CD8-positive, alpha-beta memory T cell (primary cell): ENCODE measurements at regions not wholly inside any gene's neighbourhood (a gene's known extent, or its start where the extent isn't known, plus 50 kb on each side); places are given as distances from the start of the nearest gene placed in this dataset.
"Not testable (repeated sequence)": the region's sequence is repeated elsewhere in the genome, so short reads cannot be mapped to it uniquely, and the experiment has no call there.

ENCODE experiments used
- CTCF ChIA-PET: fragments of 350-600 bp; sonication (Branson Sonifier 250); formaldehyde crosslinking; loops from one replicate; lab custom pipeline; 2021; ENCODE audit warnings: antibody characterized with exemption; lab: Charles Lee
- POLR2A ChIA-PET: fragments of 350-600 bp; sonication (Branson Sonifier 250); formaldehyde crosslinking; loops from one replicate; lab custom pipeline; 2021; ENCODE audit warnings: antibody characterized with exemption; lab: Charles Lee
- DNase-seq, 5 donors: peaks; one replicate each; pipeline versions ENCODE4 v3.0.0 to v3.0.0-alpha.2; 2020 to 2022; ENCODE audit warnings: mixed read lengths in 1 of 5
- H3K27ac ChIP-seq: one replicate; pipeline ENCODE4 v1.7.0; 2013; ENCODE audit warnings: low read depth, mild to moderate bottlenecking, low read length, moderate library complexity
- H3K27me3 ChIP-seq: 2 replicates; pipeline ENCODE4 v1.7.0; 2013; ENCODE audit warnings: low read length, mild to moderate bottlenecking; ENCODE audit not compliant: insufficient read depth, poor library complexity, severe bottlenecking
- H3K36me3 ChIP-seq: 2 replicates; pipeline ENCODE4 v1.7.0; 2013; ENCODE audit warnings: mild to moderate bottlenecking, low read length, moderate library complexity; ENCODE audit not compliant: insufficient read depth
- H3K4me1 ChIP-seq: 2 replicates; pipeline ENCODE4 v1.7.0; 2013; ENCODE audit warnings: mild to moderate bottlenecking, low read length, moderate library complexity; ENCODE audit not compliant: insufficient read depth
- H3K4me3 ChIP-seq: 2 replicates; pipeline ENCODE4 v1.7.0; 2013; ENCODE audit warnings: mild to moderate bottlenecking, low read length
- H3K9me3 ChIP-seq: 2 replicates; pipeline ENCODE4 v1.7.0; 2013; ENCODE audit warnings: mild to moderate bottlenecking, low read length
- H3K27ac Mint-ChIP-seq, 8 donors: one replicate each; pipeline ENCODE4 v1.8.0; 2020 to 2021; ENCODE audit warnings: mixed read lengths in 8 of 8, mild to moderate bottlenecking in 6 of 8, inconsistent platforms in 3 of 8, moderate library complexity in 3 of 8
- H3K27me3 Mint-ChIP-seq, 2 donors: one replicate each; pipeline ENCODE4 v1.8.0; 2020 to 2021; ENCODE audit warnings: mixed read lengths in 2 of 2, mild to moderate bottlenecking in 1 of 2, moderate library complexity in 1 of 2
- H3K36me3 Mint-ChIP-seq, 3 donors: one replicate each; pipeline ENCODE4 v1.8.0; 2020 to 2021; ENCODE audit warnings: mixed read lengths in 3 of 3, inconsistent platforms in 1 of 3, mild to moderate bottlenecking in 1 of 3
- H3K4me1 Mint-ChIP-seq, 3 donors: one replicate each; pipeline ENCODE4 v1.8.0; 2020 to 2021; ENCODE audit warnings: mixed read lengths in 3 of 3, inconsistent platforms in 1 of 3, mild to moderate bottlenecking in 1 of 3
- H3K4me3 Mint-ChIP-seq, 7 donors: one replicate each; pipeline ENCODE4 v1.8.0; 2020 to 2021; ENCODE audit warnings: mixed read lengths in 7 of 7, mild to moderate bottlenecking in 6 of 7, moderate library complexity in 4 of 7, inconsistent platforms in 2 of 7
- H3K9me3 Mint-ChIP-seq, 5 donors: one replicate each; pipeline ENCODE4 v1.8.0; 2020 to 2022; ENCODE audit warnings: mixed read lengths in 5 of 5, mild to moderate bottlenecking in 3 of 5, moderate library complexity in 2 of 5, inconsistent platforms in 1 of 5

GRCh38 chr15:58313810-58314592, 117.8 kb upstream of the LIPC start:
- H3K27me3 Mint-ChIP-seq: no peaks in the 10 kb centered on the region
- ChIA-PET CTCF (no interaction called here), POLR2A (no interaction called here)
- Histone ChIP-seq H3K9me3 (no peaks in the 10 kb centered on the region), H3K4me1 (peaks cover 30% of the 10 kb centered on the region), H3K27ac (no peak overlapping the region), H3K36me3 (no peaks in the 10 kb centered on the region), H3K4me3 (no peak overlapping the region), H3K27me3 (no peaks in the 10 kb centered on the region)
- DNase-seq: no peak
- no peaks in the 10 kb centered on the region for H3K36me3 Mint-ChIP-seq
- peak overlapping the region in 6 of 7 donors; percentile 10 to 73 (median 66) for H3K4me3 Mint-ChIP-seq
- no peaks in the 10 kb centered on the region for H3K9me3 Mint-ChIP-seq
- peaks cover 34 to 41% (median 36%) of the 10 kb centered on the region in 3 donors for H3K4me1 Mint-ChIP-seq
- H3K27ac Mint-ChIP-seq: peak overlapping the region; percentile 73 to 97 (median 90)

- no peak overlapping the region for H3K4me3 ChIP-seq
- Mint-ChIP-seq H3K4me1 (peaks cover 34 to 41% (median 36%) of the 10 kb centered on the region in 3 donors), H3K9me3 (no peaks in the 10 kb centered on the region), H3K27ac (peak overlapping the region; percentile 73 to 97 (median 90)), H3K27me3 (no peaks in the 10 kb centered on the region), H3K4me3 (peak overlapping the region in 6 of 7 donors; percentile 38 to 73 (median 66)), H3K36me3 (no peaks in the 10 kb centered on the region)
- no peaks in the 10 kb centered on the region for H3K27me3 ChIP-seq
- H3K27ac ChIP-seq: peak overlapping the region; percentile 21
- CTCF ChIA-PET: no interaction called here
- peak in 2 of 5 donors; percentile 5 to 33 for DNase-seq
- no peaks in the 10 kb centered on the region for H3K9me3 ChIP-seq
- H3K36me3 ChIP-seq: no peaks in the 10 kb centered on the region
- POLR2A ChIA-PET: no interaction called here
- H3K4me1 ChIP-seq: peaks cover 30% of the 10 kb centered on the region
These were observed 117.1 kb upstream of the LIPC start for GRCh38 chr15:58314593-58315216.

GRCh38 chr15:58318517-58318916, 113.3 kb upstream of the LIPC start:
- CTCF ChIA-PET: no interaction called here

GRCh38 chr15:58321034-58321433, 110.8 kb upstream of the LIPC start:
- no peak overlapping the region for H3K27ac Mint-ChIP-seq
- Histone ChIP-seq H3K27ac (no peak overlapping the region), H3K4me3 (no peak overlapping the region), H3K4me1 (no peaks in the 10 kb centered on the region), H3K36me3 (no peaks in the 10 kb centered on the region), H3K9me3 (no peaks in the 10 kb centered on the region), H3K27me3 (no peaks in the 10 kb centered on the region)
- H3K9me3 Mint-ChIP-seq: no peaks in the 10 kb centered on the region
- ChIA-PET POLR2A (no interaction called here), CTCF (no interaction called here)
- H3K36me3 Mint-ChIP-seq: peaks cover 0 to 4% (median 0%) of the 10 kb centered on the region in 3 donors
- H3K27me3 Mint-ChIP-seq: peaks cover 1 to 3% of the 10 kb centered on the region in 2 donors
- DNase-seq: no peak
- H3K4me1 Mint-ChIP-seq: peaks cover 1 to 3% (median 2%) of the 10 kb centered on the region in 3 donors
- H3K4me3 Mint-ChIP-seq: no peak overlapping the region

More at GRCh38 chr15:58318517-58318916, 113.3 kb upstream of the LIPC start:
- no peaks in the 10 kb centered on the region for H3K27me3 Mint-ChIP-seq
- H3K36me3 ChIP-seq: no peaks in the 10 kb centered on the region
- H3K4me3 ChIP-seq: no peak overlapping the region
- no peak overlapping the region for H3K4me3 Mint-ChIP-seq
- no peaks in the 10 kb centered on the region for H3K27me3 ChIP-seq
- H3K36me3 Mint-ChIP-seq: peaks cover 0 to 4% (median 0%) of the 10 kb centered on the region in 3 donors
- POLR2A ChIA-PET: no interaction called here
- no peaks in the 10 kb centered on the region for H3K9me3 ChIP-seq
- peaks cover 25 to 28% (median 27%) of the 10 kb centered on the region in 3 donors for H3K4me1 Mint-ChIP-seq
- peak overlapping the region in 1 of 8 donors; percentile 56 for H3K27ac Mint-ChIP-seq
- H3K4me1 ChIP-seq: peaks cover 20% of the 10 kb centered on the region
- no peak for DNase-seq
- H3K9me3 Mint-ChIP-seq: no peaks in the 10 kb centered on the region
- no peak overlapping the region for H3K27ac ChIP-seq

GRCh38 chr15:58322253-58322652, 109.5 kb upstream of the LIPC start:
- no peak for DNase-seq
- ChIA-PET CTCF (no interaction called here), POLR2A (interaction anchor here (0.6 kb wide), 1 partner anchor 125 kb away, joined by 3 read pairs; no protein-coding TSS in a partner anchor)
- Histone ChIP-seq H3K36me3 (no peaks in the 10 kb centered on the region), H3K4me3 (no peak overlapping the region), H3K27ac (no peak overlapping the region), H3K4me1 (no peaks in the 10 kb centered on the region), H3K9me3 (no peaks in the 10 kb centered on the region), H3K27me3 (no peaks in the 10 kb centered on the region)
- Mint-ChIP-seq H3K9me3 (no peaks in the 10 kb centered on the region), H3K4me1 (no peaks in the 10 kb centered on the region), H3K27ac (no peak overlapping the region), H3K27me3 (peaks cover 1 to 12% of the 10 kb centered on the region in 2 donors), H3K4me3 (no peak overlapping the region), H3K36me3 (peaks cover 0 to 14% (median 0%) of the 10 kb centered on the region in 3 donors)

- H3K4me1 ChIP-seq, DNase-seq, H3K27ac Mint-ChIP-seq, H3K4me3 ChIP-seq, H3K36me3 ChIP-seq, H3K9me3 Mint-ChIP-seq, H3K27me3 ChIP-seq, H3K9me3 ChIP-seq, H3K4me1 Mint-ChIP-seq, H3K27ac ChIP-seq, POLR2A ChIA-PET, H3K4me3 Mint-ChIP-seq, CTCF ChIA-PET: not testable (repeated sequence)
- H3K27me3 Mint-ChIP-seq: peaks cover 1 to 16% of the 10 kb centered on the region in 2 donors
- H3K36me3 Mint-ChIP-seq: peaks cover 0 to 19% (median 0%) of the 10 kb centered on the region in 3 donors
These were observed 108.5 kb upstream of the LIPC start for GRCh38 chr15:58323321-58323720.

GRCh38 chr15:58324533-58324932, 107.3 kb upstream of the LIPC start:
- no peaks in the 10 kb centered on the region for H3K36me3 ChIP-seq
- no peak overlapping the region for H3K4me3 Mint-ChIP-seq
- H3K27me3 Mint-ChIP-seq: peaks cover 1 to 19% of the 10 kb centered on the region in 2 donors
- H3K9me3 Mint-ChIP-seq: no peaks in the 10 kb centered on the region
- H3K4me1 Mint-ChIP-seq: no peaks in the 10 kb centered on the region
- no peaks in the 10 kb centered on the region for H3K27me3 ChIP-seq
- CTCF ChIA-PET: no interaction called here
- no peak for DNase-seq
- H3K27ac ChIP-seq: no peak overlapping the region
- H3K36me3 Mint-ChIP-seq: peaks cover 0 to 19% (median 0%) of the 10 kb centered on the region in 3 donors
- POLR2A ChIA-PET: no interaction called here
- H3K27ac Mint-ChIP-seq: no peak overlapping the region
- H3K4me3 ChIP-seq: no peak overlapping the region
- no peaks in the 10 kb centered on the region for H3K9me3 ChIP-seq
- no peaks in the 10 kb centered on the region for H3K4me1 ChIP-seq

GRCh38 chr15:58327958-58328357, 103.8 kb upstream of the LIPC start:
- POLR2A ChIA-PET: no interaction called here
- no peak for DNase-seq

More at GRCh38 chr15:58327958-58328357, 103.8 kb upstream of the LIPC start:
- Histone ChIP-seq H3K9me3 (no peaks in the 10 kb centered on the region), H3K27ac (no peak overlapping the region), H3K27me3 (no peaks in the 10 kb centered on the region), H3K4me1 (peaks cover 32% of the 10 kb centered on the region), H3K36me3 (no peaks in the 10 kb centered on the region), H3K4me3 (no peak overlapping the region)
- H3K27me3 Mint-ChIP-seq: peaks cover 1 to 19% of the 10 kb centered on the region in 2 donors
- CTCF ChIA-PET: no interaction called here
- no peaks in the 10 kb centered on the region for H3K9me3 Mint-ChIP-seq
- H3K4me1 Mint-ChIP-seq: peaks cover 21 to 27% (median 24%) of the 10 kb centered on the region in 3 donors
- no peak overlapping the region for H3K4me3 Mint-ChIP-seq
- H3K27ac Mint-ChIP-seq: no peak overlapping the region
- peaks cover 0 to 15% (median 0%) of the 10 kb centered on the region in 3 donors for H3K36me3 Mint-ChIP-seq
